GM19452 (cell line): ENCODE measurements at regions not wholly inside any gene's neighbourhood (a gene's known extent, or its start where the extent isn't known, plus 50 kb on each side); places are given as distances from the start of the nearest gene placed in this dataset.

Experiments
- ATAC-seq: cut with Tn5 transposase; IDR thresholded peaks from one replicate; pipeline ENCODE4 v1.9.1; 2021; ENCODE audit not compliant: unreplicated experiment

GRCh38 chr16:52805559-52806168, 247.0 kb downstream of the CHD9NB start:
- no peak for ATAC-seq

GRCh38 chr16:52800432-52800831, 252.3 kb downstream of the CHD9NB start:
- ATAC-seq: no peak

DNA sequence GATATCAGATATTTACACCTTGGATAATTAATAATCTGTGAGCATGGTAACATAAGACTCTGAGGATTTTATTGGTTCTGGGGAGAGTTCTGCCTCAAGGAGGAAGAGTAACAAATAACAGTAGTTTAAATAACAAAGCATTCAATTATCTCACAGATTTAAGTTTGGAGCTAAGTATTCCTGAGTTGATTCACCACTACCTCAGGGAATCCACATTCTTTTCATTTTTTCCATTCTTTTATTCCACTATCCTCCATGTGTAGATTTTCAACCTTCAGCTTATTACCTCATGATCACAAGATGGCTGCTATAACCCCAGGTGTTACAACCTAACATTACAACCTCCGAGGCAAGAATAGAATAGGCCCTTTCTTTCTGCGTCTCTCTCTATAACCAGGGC, 252.2 kb upstream of the TOX3 start:
- ATAC-seq: no peak

GRCh38 chr16:52787709-52788108, 240.8 kb upstream of the TOX3 start:
- no peak for ATAC-seq

DNA sequence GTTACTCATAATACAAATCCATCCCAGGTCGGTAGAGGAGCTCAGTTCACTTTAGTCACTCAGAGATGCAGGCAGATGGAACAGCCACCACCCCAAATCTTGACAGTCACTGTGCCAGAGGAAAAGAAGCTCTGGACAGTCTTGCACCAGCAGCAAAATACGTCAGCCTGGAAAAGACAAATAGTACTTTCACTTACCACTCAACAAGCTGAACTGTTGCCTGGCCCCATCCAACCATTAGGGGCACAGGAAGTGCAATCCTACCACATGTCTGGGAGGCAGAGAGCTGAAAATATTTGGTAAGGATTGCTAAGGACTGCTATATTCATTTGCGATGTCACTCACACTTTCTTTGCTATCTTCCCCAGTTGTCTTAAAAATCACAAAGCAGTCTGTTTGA, 239.1 kb upstream of the TOX3 start:
- no peak for ATAC-seq

- no peak for ATAC-seq
Measured at GRCh38 chr16:52785653-52786052, 238.7 kb upstream of the TOX3 start.

DNA sequence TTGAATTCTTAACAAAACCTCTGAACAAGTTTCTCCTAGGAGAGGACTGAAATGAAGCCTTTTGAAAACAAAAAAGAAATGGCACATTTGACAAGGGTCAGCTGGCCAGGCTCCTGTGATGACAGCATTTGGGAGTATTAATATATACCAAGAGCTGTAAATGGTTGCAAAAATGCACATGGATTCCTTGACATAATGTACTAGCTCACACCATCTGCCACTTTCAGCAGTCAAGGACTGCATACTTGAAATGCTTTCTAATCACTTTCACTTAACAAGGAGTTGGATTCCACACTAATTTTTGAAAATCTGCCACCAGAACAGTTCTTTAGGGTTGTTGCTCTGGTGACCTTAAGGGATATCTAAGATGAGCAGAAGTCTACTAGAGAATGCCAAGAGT, 236.7 kb upstream of the TOX3 start:
- no peak for ATAC-seq

- ATAC-seq: no peak
Measured at GRCh38 chr16:52781005-52781630, 234.2 kb upstream of the TOX3 start.

DNA sequence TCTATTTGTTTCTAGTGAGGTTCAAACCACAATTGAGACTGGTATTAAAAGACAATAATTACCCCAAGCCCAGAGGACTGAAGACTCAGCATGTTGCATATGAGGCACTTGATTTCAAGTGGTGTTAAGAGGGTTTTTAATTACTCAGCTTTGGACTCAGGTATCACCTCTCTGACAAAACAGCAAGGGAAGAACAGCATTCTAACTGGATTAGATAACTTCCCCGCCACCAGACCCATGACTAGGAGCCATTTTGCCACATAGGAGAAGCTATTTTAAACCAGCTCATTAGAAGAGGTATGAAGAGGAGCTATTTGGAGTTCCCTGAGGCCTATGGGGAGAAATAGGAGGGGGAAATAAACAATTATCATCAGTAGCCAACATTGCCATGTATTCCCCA, 226.1 kb upstream of the TOX3 start:
- ATAC-seq: no peak

DNA sequence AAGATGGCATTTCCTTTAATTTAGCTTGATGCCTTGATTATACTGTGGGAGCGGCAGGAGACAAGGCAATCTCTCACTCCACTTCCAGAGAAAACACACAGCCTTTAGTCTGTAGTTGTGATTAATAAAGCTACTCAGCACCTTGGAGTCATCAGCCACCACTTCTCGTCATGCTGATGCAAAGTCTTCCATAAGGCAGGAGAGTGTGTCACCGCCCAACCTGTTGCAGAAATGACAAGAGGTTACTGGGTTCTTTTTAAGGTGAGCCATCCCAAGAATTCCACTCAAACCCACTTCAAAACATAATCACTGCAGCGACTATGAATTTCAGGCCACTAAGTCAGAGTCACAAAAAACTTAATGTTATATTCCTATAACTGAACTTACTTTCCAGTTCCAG, 223.9 kb upstream of the TOX3 start:
- no peak for ATAC-seq

- no peak for ATAC-seq
Measured at GRCh38 chr16:52758473-52758855, 211.5 kb upstream of the TOX3 start.

DNA sequence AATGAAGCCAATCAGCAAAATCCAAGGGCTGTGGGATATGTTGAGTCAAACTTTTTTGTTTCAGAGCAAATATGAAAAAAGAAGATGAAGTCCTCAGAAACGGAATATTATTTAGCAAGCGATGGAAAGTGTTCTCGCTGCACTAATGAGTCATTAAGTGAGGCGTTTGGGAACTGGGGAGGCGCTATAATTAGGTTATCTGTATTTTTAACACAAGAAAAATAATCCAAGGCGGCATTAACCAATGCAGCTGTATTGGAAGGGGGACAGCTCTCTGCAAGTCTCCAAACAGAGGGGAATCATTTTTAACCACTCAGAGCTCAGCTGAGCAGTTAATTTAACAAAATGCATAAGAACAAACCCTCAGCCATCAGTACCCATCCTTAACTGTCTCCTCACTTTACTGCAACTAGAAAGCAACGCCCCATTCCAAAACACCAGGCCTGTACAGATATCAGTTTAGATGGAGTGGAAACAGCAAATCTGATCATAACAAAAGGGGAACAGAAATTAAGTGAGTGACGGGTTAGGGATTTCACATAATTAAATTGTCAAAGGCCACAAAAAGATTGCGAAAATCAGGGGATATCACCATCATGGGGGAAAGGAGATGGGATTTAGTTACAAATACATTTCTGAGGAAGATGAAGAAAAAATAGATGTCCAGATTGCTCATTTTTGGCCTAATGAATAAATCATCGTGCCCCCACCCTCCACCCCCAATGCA, 211.0 kb upstream of the TOX3 start:
- no peak for ATAC-seq

DNA sequence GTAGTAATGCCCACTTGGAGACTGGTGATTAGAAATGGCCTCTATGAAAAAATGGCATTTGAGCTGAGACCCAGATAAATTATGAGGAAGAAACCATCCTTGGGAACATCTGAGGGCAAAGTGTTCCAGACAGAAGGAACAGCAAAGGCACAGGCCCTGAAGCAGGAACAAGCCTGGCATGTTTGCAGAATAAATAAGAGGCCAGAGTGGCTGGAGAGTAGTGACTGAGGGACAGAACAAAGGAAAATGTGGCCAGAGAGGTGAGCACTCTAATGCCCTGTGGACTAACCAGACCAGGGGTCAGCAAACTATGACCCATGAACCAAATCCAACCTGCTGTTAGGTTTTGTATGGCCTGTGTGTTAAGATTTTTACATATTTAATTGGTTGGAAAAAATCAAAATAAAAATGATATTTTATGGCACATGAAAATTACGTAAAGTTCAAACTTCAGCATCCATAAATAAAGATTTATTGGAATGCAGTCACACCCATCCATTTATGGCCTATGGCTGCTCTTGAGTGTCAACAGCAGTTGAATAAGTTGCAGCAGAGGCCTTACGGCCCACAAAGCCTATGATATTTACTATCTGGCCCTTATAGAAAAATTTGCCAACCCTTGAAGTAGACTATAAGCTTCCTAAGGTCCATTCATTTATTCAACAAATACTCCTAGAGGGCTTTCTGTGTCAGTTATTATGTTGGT, 210.0 kb upstream of the TOX3 start:
- no peak for ATAC-seq

DNA sequence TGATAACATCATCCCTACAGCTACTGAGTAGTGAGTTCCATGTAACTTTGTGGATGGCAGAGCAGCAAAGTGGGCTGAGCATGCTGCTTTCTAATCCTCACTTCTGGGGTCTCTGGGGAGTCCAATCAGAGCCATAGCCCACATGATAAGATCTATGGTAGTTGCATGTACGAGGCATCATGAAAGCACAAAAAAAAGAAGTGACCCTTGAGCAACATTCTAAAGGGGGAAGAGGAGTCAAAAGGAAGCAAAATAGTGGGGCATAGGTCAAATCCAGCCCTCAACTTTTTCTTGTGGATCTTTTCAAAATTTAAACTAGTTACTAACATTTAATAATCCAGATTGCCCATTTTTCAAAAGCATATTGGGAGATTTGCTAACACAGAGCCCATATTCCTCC, 208.5 kb upstream of the TOX3 start:
- ATAC-seq: no peak

GRCh38 chr16:52751035-52751434, 204.1 kb upstream of the TOX3 start:
- no peak for ATAC-seq

- no peak for ATAC-seq
Measured at GRCh38 chr16:52748741-52749140, 201.8 kb upstream of the TOX3 start.

DNA sequence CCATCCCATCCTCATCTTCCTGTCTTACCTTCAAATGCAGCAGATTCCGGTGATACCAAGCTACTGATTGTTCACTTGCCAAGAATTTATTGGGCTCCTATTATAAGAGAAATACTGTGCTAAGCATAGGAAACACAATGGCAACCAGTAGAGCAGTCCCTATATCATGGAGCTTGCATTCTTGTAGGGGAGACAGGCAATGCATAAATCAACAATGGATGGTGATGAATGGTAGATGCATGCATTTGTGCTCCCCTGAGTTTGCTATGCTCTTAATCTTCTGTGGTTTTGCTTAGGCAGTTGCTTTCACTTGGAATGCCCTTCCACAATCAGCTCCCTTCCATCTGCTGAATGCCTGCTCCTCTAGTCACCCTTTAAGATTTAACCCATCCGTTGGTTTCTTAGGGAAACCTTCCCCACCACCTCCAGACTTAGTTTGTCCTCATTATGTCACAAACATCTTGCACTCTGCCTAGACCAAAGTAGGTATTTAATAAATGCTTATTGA, 200.2 kb upstream of the TOX3 start:
- ATAC-seq: no peak

DNA sequence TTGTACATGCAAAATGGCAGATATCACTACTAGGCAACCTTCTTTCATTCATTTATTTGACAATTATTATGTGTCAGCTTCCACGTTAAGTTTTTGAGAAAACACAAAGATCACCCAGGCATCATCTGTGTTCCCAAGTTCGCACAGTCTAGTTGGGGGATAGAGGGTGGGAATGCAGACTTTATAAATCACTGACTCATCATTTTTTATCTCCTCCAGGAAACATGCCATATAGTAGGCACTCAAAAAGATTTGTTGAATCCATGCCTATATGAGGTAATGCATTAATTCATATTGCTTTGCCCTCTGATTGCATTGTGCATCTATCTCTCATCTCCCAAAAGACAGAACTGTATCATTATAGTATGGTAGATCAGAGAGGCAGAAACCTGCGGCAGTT, 196.8 kb upstream of the TOX3 start:
- ATAC-seq: no peak

- ATAC-seq: no peak
Measured at GRCh38 chr16:52742608-52743170, 195.7 kb upstream of the TOX3 start.

DNA sequence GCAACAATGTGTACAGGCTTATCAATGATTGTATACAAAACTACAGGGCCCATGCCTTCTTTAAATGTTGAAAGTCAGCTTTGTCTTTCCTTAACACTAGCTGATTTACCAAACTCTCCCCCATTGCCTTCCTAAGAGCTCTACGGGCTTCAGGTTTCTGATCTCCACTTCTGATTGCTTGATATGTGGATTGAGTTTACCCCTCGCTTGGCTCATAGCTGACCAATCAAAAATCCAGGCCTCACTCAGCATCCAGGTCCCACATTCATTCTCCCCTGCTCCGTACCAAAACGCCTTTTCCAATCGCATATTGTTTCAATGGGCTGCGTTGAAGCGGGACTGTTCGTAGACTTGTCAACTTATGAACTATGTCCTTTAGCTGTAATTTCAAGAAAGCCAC, 195.1 kb upstream of the TOX3 start:
- ATAC-seq: no peak

GRCh38 chr16:52741351-52741750, 194.4 kb upstream of the TOX3 start:
- no peak for ATAC-seq
